Keratinocyte (primary cell): ENCODE measurements at regions not wholly inside any gene's neighbourhood (a gene's known extent, or its start where the extent isn't known, plus 50 kb on each side); places are given as distances from the start of the nearest gene placed in this dataset.

Source experiments
- DNase-seq: peaks from one replicate; pipeline ENCODE4 v3.0.0-alpha.2; 2011; ENCODE audit warnings: low read depth, missing footprints, low spot score
- FAIRE-seq: peaks from 2 replicates; lab custom pipeline; 2011; peaks lifted over from hg19 to GRCh38; lab: Jason Lieb, UNC
- H2AFZ ChIP-seq: 2 replicates; pipeline ENCODE4 v1.6.0; 2012; ENCODE audit warnings: low read length, control low read depth, inconsistent platforms; ENCODE audit not compliant: control insufficient read depth
- H3K27ac ChIP-seq: 2 replicates; pipeline ENCODE4 v1.5.1; 2011; ENCODE audit warnings: low read length; ENCODE audit not compliant: control insufficient read depth, insufficient read depth
- H3K27me3 ChIP-seq: 3 replicates; pipeline ENCODE4 v1.6.0; 2011; ENCODE audit warnings: low read length; ENCODE audit not compliant: control insufficient read depth, insufficient read depth; ENCODE audit errors: extremely low read depth
- H3K36me3 ChIP-seq, 2 experiments: 2 replicates in 1 of 2; 3 replicates in 1 of 2; pipeline ENCODE4 v1.5.1; 2011; ENCODE audit warnings: low read length in 2 of 2, mild to moderate bottlenecking in 1 of 2; ENCODE audit not compliant: control insufficient read depth in 2 of 2, insufficient read depth in 2 of 2; ENCODE audit errors: extremely low read depth in 1 of 2
- H3K4me1 ChIP-seq: 3 replicates; pipeline ENCODE4 v1.5.1; 2011; ENCODE audit warnings: low read length; ENCODE audit not compliant: control insufficient read depth, insufficient read depth; ENCODE audit errors: extremely low read depth
- H3K4me2 ChIP-seq: 3 replicates; pipeline ENCODE4 v1.6.0; 2011; ENCODE audit warnings: low read depth, low read length; ENCODE audit not compliant: control insufficient read depth, insufficient read depth; ENCODE audit errors: extremely low read depth
- H3K4me3 ChIP-seq, 3 experiments: fragments of 200-600 bp in 1 of 3; sonication (generic) in 1 of 3; 2 replicates in 2 of 3; 3 replicates in 1 of 3; pipeline ENCODE4 v1.5.1; 2011 to 2016; ENCODE audit warnings: low read length in 3 of 3, mild to moderate bottlenecking in 3 of 3, control low read depth in 2 of 3, inconsistent platforms in 1 of 3, low read depth in 1 of 3, mixed read lengths in 1 of 3, mixed run types in 1 of 3, moderate library complexity in 1 of 3; ENCODE audit not compliant: control insufficient read depth in 2 of 3, insufficient read depth in 2 of 3; ENCODE audit errors: extremely low read depth in 1 of 3
- H3K79me2 ChIP-seq: 2 replicates; pipeline ENCODE4 v1.6.0; 2012; ENCODE audit warnings: low read length; ENCODE audit not compliant: control insufficient read depth, insufficient read depth
- H3K9ac ChIP-seq: 3 replicates; pipeline ENCODE4 v1.6.0; 2011; ENCODE audit warnings: low read length; ENCODE audit not compliant: control insufficient read depth, insufficient read depth; ENCODE audit errors: extremely low read depth
- H3K9me1 ChIP-seq: 3 replicates; pipeline ENCODE4 v1.6.0; 2011; ENCODE audit warnings: low read length; ENCODE audit not compliant: control insufficient read depth, insufficient read depth; ENCODE audit errors: extremely low read depth
- H3K9me3 ChIP-seq: 2 replicates; pipeline ENCODE4 v1.5.1; 2012; ENCODE audit warnings: low read depth, low read length; ENCODE audit not compliant: control insufficient read depth
- H4K20me1 ChIP-seq: 3 replicates; pipeline ENCODE4 v1.6.0; 2011; ENCODE audit warnings: low read length; ENCODE audit not compliant: control insufficient read depth, insufficient read depth; ENCODE audit errors: extremely low read depth
- EZH2 ChIP-seq: IDR thresholded peaks from one replicate; pipeline ENCODE4 v1.6.1; 2012; ENCODE audit warnings: inconsistent platforms, mild to moderate bottlenecking, low read length, moderate library complexity
- dilution Hi-C: fragments of 300-500 bp; cut with MboI; formaldehyde crosslinking; loops from one replicate; pipeline ENCODE4 v1.7.0; 2020; ENCODE audit warnings: low sequenced_read_pairs; ENCODE audit not compliant: extremely low pct_ligation_motif_present
- TF ChIP-seq, protein P1 (sequence below), 3 experiments: IDR thresholded peaks in 1 of 3; conservative IDR thresholded peaks in 1 of 3; optimal IDR thresholded peaks in 1 of 3; 2 replicates in 2 of 3; 3 replicates in 1 of 3; pipeline versions ENCODE3 to v1.5.1; 2011; ENCODE audit warnings: low read length in 3 of 3, mild to moderate bottlenecking in 3 of 3, moderate library complexity in 2 of 3, control low read depth in 1 of 3, inconsistent platforms in 1 of 3; ENCODE audit not compliant: insufficient read depth in 2 of 3; ENCODE audit errors: extremely low read depth in 1 of 3

DNA sequence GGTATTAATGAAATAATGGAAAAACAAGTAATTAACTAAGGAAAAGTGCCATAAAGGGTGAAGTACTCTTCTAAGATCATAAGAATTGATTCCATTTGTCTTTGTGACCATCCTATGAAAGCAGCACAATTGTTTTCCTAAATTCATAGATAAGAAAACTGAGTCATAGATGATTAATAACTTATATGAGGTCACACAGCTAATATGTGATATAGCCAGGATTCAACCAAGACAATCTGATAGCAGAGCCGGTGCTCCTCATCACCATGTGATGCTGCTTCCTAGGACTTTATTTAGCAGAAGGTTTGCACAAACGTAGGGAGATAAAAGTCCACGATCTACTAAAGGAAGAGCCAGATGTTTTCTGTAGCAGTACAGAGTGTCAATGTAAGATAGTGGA is 181.5 kb upstream of the SYT1 start:
- no peak for DNase-seq
- Histone ChIP-seq H2AFZ (no peak overlapping the region), H3K4me1 (no peaks in the 10 kb centered on the region), H3K9me1 (no peaks in the 10 kb centered on the region), H3K9me3 (no peaks in the 10 kb centered on the region), H3K27me3 (no peaks in the 10 kb centered on the region), H3K79me2 (no peaks in the 10 kb centered on the region), H3K36me3 (no peaks in the 10 kb centered on the region), H4K20me1 (no peaks in the 10 kb centered on the region), H3K4me2 (no peak overlapping the region), H3K9ac (no peak overlapping the region), H3K27ac (no peak overlapping the region), H3K4me3 (no peak overlapping the region)
- FAIRE-seq: no peak
- TF ChIP-seq, protein P1, sequence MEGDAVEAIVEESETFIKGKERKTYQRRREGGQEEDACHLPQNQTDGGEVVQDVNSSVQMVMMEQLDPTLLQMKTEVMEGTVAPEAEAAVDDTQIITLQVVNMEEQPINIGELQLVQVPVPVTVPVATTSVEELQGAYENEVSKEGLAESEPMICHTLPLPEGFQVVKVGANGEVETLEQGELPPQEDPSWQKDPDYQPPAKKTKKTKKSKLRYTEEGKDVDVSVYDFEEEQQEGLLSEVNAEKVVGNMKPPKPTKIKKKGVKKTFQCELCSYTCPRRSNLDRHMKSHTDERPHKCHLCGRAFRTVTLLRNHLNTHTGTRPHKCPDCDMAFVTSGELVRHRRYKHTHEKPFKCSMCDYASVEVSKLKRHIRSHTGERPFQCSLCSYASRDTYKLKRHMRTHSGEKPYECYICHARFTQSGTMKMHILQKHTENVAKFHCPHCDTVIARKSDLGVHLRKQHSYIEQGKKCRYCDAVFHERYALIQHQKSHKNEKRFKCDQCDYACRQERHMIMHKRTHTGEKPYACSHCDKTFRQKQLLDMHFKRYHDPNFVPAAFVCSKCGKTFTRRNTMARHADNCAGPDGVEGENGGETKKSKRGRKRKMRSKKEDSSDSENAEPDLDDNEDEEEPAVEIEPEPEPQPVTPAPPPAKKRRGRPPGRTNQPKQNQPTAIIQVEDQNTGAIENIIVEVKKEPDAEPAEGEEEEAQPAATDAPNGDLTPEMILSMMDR (optimal IDR thresholded peaks at IDR 0.05 in 1 of 3, IDR thresholded peaks at IDR 0.05 in 1 of 3, conservative IDR thresholded peaks at IDR 0.05 in 1 of 3; ENCODE audit: extremely low read depth in 1 of 3, insufficient read depth in 2 of 3, low read length in 3 of 3): no peak
- TF ChIP-seq EZH2: no peak
- dilution Hi-C loops: no loop called here

DNA sequence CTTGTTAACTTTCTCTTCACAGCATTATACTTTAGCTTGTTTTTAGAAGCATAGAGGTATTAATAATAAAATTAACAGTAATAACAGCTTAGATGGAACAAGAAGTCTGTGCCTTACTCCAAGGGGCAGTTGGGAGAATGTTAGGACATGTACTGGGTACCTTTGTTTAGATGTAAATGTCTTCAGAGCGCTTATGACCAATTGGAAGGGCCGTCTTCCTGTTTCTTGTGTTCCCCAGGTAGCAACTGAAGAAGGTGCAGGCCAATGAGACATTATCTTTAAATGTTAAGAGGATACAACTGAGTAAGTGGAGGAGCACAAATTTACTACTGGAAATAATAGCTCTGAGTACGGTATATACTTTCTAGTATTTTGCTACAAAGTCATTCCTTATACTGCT is 180.9 kb upstream of the SYT1 start:
- Histone ChIP-seq H4K20me1 (no peaks in the 10 kb centered on the region), H3K36me3 (no peaks in the 10 kb centered on the region), H3K9me3 (no peaks in the 10 kb centered on the region), H3K27me3 (no peaks in the 10 kb centered on the region), H3K9ac (no peak overlapping the region), H3K4me2 (no peak overlapping the region), H3K79me2 (no peaks in the 10 kb centered on the region), H2AFZ (no peak overlapping the region), H3K4me1 (no peaks in the 10 kb centered on the region), H3K27ac (no peak overlapping the region), H3K4me3 (no peak overlapping the region), H3K9me1 (no peaks in the 10 kb centered on the region)
- no peak for FAIRE-seq
- no peak for DNase-seq
- no peak for TF ChIP-seq EZH2
- TF ChIP-seq, protein P1 (optimal IDR thresholded peaks at IDR 0.05 in 1 of 3, IDR thresholded peaks at IDR 0.05 in 1 of 3, conservative IDR thresholded peaks at IDR 0.05 in 1 of 3; ENCODE audit: extremely low read depth in 1 of 3, insufficient read depth in 2 of 3, low read length in 3 of 3): no peak
- dilution Hi-C loops: no loop called here
